ENCODE measurements at regions not wholly inside any gene's neighbourhood (a gene's known extent, or its start where the extent isn't known, plus 50 kb on each side); places are given as distances from the start of the nearest gene placed in this dataset.

DNA sequence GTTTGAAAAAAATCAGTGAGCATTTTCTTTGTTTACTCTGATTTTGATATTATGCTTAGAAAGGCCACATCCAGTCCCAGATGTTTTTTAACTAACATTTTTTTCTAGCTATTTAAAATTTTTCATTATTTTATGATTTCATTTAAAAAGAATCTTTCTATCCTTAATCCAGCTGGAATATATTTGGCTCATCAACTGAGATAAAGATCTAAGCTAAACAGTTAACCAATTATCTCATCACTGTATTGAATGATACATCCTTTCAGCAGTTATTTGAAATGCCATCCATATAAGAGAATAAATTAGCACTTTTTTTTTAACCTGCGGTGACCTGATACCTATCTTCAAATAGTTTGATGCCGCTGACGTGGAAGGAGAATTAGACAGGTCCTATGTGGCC is 245.5 kb upstream of the COPS8 start:
- no peak overlapping the region for H3K9ac ChIP-seq (ENCODE audit: insufficient read length, low read depth)
- H3K4me3 ChIP-seq (ENCODE audit: insufficient read length, low read depth) = no peak overlapping the region
- H3K27me3 ChIP-seq (ENCODE audit: insufficient read depth, insufficient read length) = no peaks in the 10 kb centered on the region
- no peaks in the 10 kb centered on the region for H3K4me1 ChIP-seq (ENCODE audit: insufficient read depth, insufficient read length)
- no peak for TF ChIP-seq ZNF274 (IDR thresholded peaks at IDR 0.05; ENCODE audit: low read depth, low read length)
- no peak for TF ChIP-seq SUZ12 (IDR thresholded peaks at IDR 0.05; ENCODE audit: extremely low read depth, insufficient read depth, insufficient read length)
- no peak for DNase-seq (ENCODE audit: low read depth, low spot score)
- peaks cover 40% of the 10 kb centered on the region for H3K9me3 ChIP-seq (ENCODE audit: insufficient read depth, low read length)
- H3K36me3 ChIP-seq (ENCODE audit: insufficient read depth, insufficient read length, low read length) = no peaks in the 10 kb centered on the region

DNA sequence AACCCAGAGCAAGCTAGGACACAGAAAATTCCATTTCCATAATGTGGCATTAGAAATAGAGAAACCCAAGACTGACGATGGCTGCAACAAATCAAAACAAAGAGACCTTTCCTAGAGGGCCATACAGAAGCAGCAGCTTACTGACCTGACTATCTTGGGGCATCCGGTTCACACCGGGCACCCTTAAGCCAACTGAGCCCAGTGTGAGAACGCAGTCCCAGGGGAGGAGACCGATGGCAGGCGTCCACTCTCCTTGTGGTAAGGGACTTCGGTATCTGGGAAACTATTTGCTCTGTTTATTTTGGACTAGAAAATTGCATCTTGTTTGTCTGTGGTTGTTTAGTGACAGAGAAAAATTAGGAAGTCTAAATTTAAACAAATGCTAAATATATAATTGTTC is 244.8 kb upstream of the COPS8 start:
- no peak for TF ChIP-seq SUZ12 (IDR thresholded peaks at IDR 0.05; ENCODE audit: extremely low read depth, insufficient read depth, insufficient read length)
- TF ChIP-seq YY1 (IDR thresholded peaks at IDR 0.05; ENCODE audit: insufficient read depth, insufficient read length) = no peak
- TF ChIP-seq ZNF274 (IDR thresholded peaks at IDR 0.05; ENCODE audit: low read depth, low read length) = no peak
- H3K36me3 ChIP-seq (ENCODE audit: insufficient read depth, insufficient read length, low read length) = no peaks in the 10 kb centered on the region
- DNase-seq (ENCODE audit: low read depth, low spot score) = no peak
- no peaks in the 10 kb centered on the region for H3K27me3 ChIP-seq (ENCODE audit: insufficient read depth, insufficient read length)
- H3K4me1 ChIP-seq (ENCODE audit: insufficient read depth, insufficient read length) = no peaks in the 10 kb centered on the region
- peaks cover 40% of the 10 kb centered on the region for H3K9me3 ChIP-seq (ENCODE audit: insufficient read depth, low read length)
- no peak overlapping the region for H3K9ac ChIP-seq (ENCODE audit: insufficient read length, low read depth)
- no peak overlapping the region for H3K4me3 ChIP-seq (ENCODE audit: insufficient read length, low read depth)

DNA sequence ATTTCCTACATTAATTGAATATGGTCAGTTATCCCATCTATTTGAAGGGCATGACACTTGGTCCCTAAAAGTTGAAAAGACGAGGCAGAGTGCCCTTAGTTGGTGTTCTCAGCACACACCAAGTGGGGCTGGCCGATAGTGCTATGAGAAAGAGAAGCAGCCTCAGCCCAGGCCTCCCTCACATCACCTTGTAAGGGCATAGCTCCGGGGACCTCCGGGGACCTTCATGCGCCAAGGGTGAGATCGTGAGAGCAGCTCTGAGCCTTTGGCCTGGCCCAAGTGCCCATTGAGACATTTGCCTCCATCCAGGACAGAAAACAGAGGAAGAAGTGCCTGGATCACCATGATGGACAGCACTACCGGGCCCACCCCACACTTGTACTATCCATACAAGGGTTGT is 244.3 kb upstream of the COPS8 start:
- no peak for TF ChIP-seq ZNF274 (IDR thresholded peaks at IDR 0.05; ENCODE audit: low read depth, low read length)
- TF ChIP-seq SUZ12 (IDR thresholded peaks at IDR 0.05; ENCODE audit: extremely low read depth, insufficient read depth, insufficient read length) = no peak
- no peak for TF ChIP-seq YY1 (IDR thresholded peaks at IDR 0.05; ENCODE audit: insufficient read depth, insufficient read length)
- H3K27me3 ChIP-seq (ENCODE audit: insufficient read depth, insufficient read length) = no peaks in the 10 kb centered on the region
- no peak overlapping the region for H3K4me3 ChIP-seq (ENCODE audit: insufficient read length, low read depth)
- no peak for DNase-seq (ENCODE audit: low read depth, low spot score)
- H3K9ac ChIP-seq (ENCODE audit: insufficient read length, low read depth) = no peak overlapping the region
- H3K4me1 ChIP-seq (ENCODE audit: insufficient read depth, insufficient read length) = no peaks in the 10 kb centered on the region
- peaks cover 38% of the 10 kb centered on the region for H3K9me3 ChIP-seq (ENCODE audit: insufficient read depth, low read length)
- H3K36me3 ChIP-seq (ENCODE audit: insufficient read depth, insufficient read length, low read length) = no peaks in the 10 kb centered on the region

DNA sequence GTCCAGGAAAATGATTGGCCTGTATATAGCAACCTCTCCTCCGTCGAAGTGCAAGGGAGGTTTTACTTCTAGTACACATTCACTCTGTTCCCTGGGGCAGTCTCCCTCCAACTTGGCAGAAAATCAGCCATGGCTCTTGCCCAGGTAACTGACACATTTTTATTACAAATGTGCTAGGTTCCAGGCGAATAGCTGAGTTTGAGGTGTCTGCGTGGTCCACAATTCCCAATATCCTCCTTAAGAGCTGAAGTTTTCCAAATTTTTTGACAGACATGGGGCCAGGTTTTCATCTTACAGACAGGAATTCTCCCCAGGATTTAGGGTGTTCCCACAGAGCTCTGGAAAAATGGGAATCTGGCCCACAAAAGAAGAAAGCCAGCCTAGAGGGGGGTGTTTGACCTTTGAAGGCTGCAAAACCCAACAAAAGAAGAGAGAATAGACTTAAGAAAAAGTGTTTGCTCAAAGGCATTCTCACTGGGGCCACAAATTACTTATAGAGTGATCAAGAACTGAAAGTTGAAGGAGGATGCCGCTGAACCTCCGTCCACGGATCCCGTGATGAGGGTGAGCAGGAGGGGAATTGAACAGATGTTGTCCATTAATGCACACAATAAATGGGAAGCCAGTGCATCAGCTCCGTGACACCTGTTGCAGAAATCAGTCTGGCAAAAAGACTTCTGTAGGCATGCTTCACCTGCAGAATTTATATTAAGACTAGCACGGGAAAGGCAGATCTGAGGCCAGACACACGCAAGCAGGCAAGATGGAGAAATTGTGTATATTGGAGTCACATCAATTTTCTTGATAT is 242.3 kb upstream of the COPS8 start:
- peaks cover 11% of the 10 kb centered on the region for H3K4me1 ChIP-seq (ENCODE audit: insufficient read depth, insufficient read length)
- peaks cover 24% of the 10 kb centered on the region for H3K9me3 ChIP-seq (ENCODE audit: insufficient read depth, low read length)
- TF ChIP-seq ZNF274 (IDR thresholded peaks at IDR 0.05; ENCODE audit: low read depth, low read length) = no peak
- no peak for TF ChIP-seq SUZ12 (IDR thresholded peaks at IDR 0.05; ENCODE audit: extremely low read depth, insufficient read depth, insufficient read length)
- TF ChIP-seq YY1 (IDR thresholded peaks at IDR 0.05; ENCODE audit: insufficient read depth, insufficient read length) = no peak
- no peak overlapping the region for H3K9ac ChIP-seq (ENCODE audit: insufficient read length, low read depth)
- DNase-seq (ENCODE audit: low read depth, low spot score) = no peak
- H3K36me3 ChIP-seq (ENCODE audit: insufficient read depth, insufficient read length, low read length) = no peaks in the 10 kb centered on the region
- H3K4me3 ChIP-seq (ENCODE audit: insufficient read length, low read depth) = no peak overlapping the region
- no peaks in the 10 kb centered on the region for H3K27me3 ChIP-seq (ENCODE audit: insufficient read depth, insufficient read length)

DNA sequence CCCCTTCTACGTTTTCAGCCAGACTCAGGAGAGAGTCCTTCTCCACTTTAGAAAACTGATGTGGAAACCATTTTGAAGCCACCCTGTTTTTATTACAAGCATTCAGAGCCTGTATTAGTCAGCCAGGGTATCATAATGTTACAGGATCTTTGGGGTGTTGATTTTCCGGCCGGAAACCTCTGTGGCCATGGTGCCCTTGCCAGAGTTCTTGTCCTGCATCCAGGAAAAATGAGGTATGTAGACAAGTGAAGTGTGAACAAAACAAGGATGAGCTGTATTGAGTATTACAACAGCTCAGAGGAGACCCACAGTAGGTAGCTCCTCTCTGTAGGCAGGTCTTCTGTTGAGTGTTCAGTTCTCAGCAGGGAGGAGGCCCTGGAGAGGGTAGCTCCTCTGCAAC is 241.0 kb upstream of the COPS8 start:
- no peak overlapping the region for H3K4me3 ChIP-seq (ENCODE audit: insufficient read length, low read depth)
- peaks cover 24% of the 10 kb centered on the region for H3K9me3 ChIP-seq (ENCODE audit: insufficient read depth, low read length)
- no peak overlapping the region for H3K9ac ChIP-seq (ENCODE audit: insufficient read length, low read depth)
- no peaks in the 10 kb centered on the region for H3K27me3 ChIP-seq (ENCODE audit: insufficient read depth, insufficient read length)
- TF ChIP-seq YY1 (IDR thresholded peaks at IDR 0.05; ENCODE audit: insufficient read depth, insufficient read length) (no peak), ZNF274 (IDR thresholded peaks at IDR 0.05; ENCODE audit: low read depth, low read length) (no peak), SUZ12 (IDR thresholded peaks at IDR 0.05; ENCODE audit: extremely low read depth, insufficient read depth, insufficient read length) (no peak)
- no peaks in the 10 kb centered on the region for H3K36me3 ChIP-seq (ENCODE audit: insufficient read depth, insufficient read length, low read length)
- DNase-seq (ENCODE audit: low read depth, low spot score) = no peak
- H3K4me1 ChIP-seq (ENCODE audit: insufficient read depth, insufficient read length) = peaks cover 11% of the 10 kb centered on the region

DNA sequence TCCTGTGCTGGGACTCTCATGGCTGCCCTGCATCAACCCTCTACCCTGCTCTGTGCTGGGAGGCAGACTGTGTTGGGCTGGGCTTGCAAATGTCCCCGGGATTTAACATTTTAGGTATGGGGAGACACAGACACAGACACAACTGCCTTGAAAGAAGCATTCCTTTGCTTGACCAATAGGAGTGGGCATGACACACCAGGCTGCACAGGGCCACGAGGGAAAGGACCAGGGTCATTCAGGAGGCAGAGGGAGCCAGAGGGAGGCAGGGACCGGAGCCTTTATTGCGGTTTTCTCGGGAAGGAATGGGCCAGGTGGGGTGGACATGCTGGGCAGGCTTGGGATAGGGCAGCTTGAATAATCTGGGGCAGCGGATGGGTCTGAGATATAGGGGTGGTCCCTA is 238.7 kb upstream of the COPS8 start:
- DNase-seq (ENCODE audit: low read depth, low spot score) = no peak
- Histone ChIP-seq H3K9me3 (ENCODE audit: insufficient read depth, low read length) (peaks cover 28% of the 10 kb centered on the region), H3K36me3 (ENCODE audit: insufficient read depth, insufficient read length, low read length) (no peaks in the 10 kb centered on the region), H3K9ac (ENCODE audit: insufficient read length, low read depth) (no peak overlapping the region), H3K27me3 (ENCODE audit: insufficient read depth, insufficient read length) (no peaks in the 10 kb centered on the region), H3K4me3 (ENCODE audit: insufficient read length, low read depth) (no peak overlapping the region), H3K4me1 (ENCODE audit: insufficient read depth, insufficient read length) (peaks cover 11% of the 10 kb centered on the region)
- no peak for TF ChIP-seq SUZ12 (IDR thresholded peaks at IDR 0.05; ENCODE audit: extremely low read depth, insufficient read depth, insufficient read length)
- TF ChIP-seq YY1 (IDR thresholded peaks at IDR 0.05; ENCODE audit: insufficient read depth, insufficient read length) = no peak
- TF ChIP-seq ZNF274 (IDR thresholded peaks at IDR 0.05; ENCODE audit: low read depth, low read length) = no peak

DNA sequence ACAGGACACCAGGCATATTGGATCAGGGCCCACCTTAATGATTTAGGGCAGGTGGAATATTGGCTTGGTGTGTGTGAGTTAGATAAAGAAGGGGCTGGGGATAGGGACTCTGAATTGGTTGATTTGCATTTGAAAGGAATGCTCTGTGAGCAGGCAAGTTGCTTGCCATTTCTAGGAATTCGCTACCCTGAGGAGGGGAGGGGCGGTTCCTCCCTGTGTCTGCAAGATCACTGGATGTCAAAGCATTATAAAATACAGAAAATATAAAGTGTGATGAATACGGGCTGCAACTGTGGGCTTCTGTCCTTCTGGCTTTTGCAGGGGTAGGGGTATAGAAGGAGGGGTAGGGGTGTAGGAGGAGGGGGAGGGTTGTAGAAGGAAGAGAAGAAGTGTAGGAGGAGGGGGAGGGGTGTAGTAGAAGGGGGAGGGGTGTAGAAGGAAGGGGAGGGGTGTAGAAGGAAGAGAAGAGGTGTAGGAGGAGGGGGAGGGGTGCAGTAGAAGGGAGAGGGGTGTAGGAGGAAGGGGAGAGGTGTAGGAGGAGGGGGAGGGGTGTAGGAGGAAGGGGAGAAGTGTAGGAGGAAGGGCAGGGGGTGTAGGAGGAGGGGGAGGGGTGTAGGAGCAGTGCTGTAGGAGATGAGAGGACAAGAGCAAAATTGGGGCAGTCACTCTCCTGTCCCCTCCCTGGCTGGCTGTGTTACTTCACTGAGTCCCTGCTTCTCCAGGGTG is 238.0 kb upstream of the COPS8 start:
- DNase-seq (ENCODE audit: low read depth, low spot score) = peak; percentile 89
- no peak overlapping the region for H3K9ac ChIP-seq (ENCODE audit: insufficient read length, low read depth)
- no peaks in the 10 kb centered on the region for H3K36me3 ChIP-seq (ENCODE audit: insufficient read depth, insufficient read length, low read length)
- TF ChIP-seq ZNF274 (IDR thresholded peaks at IDR 0.05; ENCODE audit: low read depth, low read length) (no peak), YY1 (IDR thresholded peaks at IDR 0.05; ENCODE audit: insufficient read depth, insufficient read length) (no peak), SUZ12 (IDR thresholded peaks at IDR 0.05; ENCODE audit: extremely low read depth, insufficient read depth, insufficient read length) (no peak)
- no peak overlapping the region for H3K4me3 ChIP-seq (ENCODE audit: insufficient read length, low read depth)
- H3K4me1 ChIP-seq (ENCODE audit: insufficient read depth, insufficient read length) = peaks cover 11% of the 10 kb centered on the region
- H3K27me3 ChIP-seq (ENCODE audit: insufficient read depth, insufficient read length) = no peaks in the 10 kb centered on the region
- H3K9me3 ChIP-seq (ENCODE audit: insufficient read depth, low read length) = peaks cover 28% of the 10 kb centered on the region

All from NT2/D1 (cell line).